GM23248 (cell line): ENCODE measurements at regions not wholly inside any gene's neighbourhood (a gene's known extent, or its start where the extent isn't known, plus 50 kb on each side); places are given as distances from the start of the nearest gene placed in this dataset.

Source experiments
- DNase-seq: peaks from one replicate; pipeline ENCODE4 v3.0.0-alpha.2; 2015
- H2AFZ ChIP-seq: fragments of 200-600 bp; sonication (generic); 2 replicates; pipeline ENCODE4 v1.6.1; 2016; ENCODE audit warnings: antibody characterized with exemption
- H3F3A ChIP-seq: fragments of 200-600 bp; sonication (generic); 2 replicates; pipeline ENCODE4 v1.6.1; 2016; ENCODE audit warnings: mild to moderate bottlenecking, antibody characterized with exemption, mixed run types; ENCODE audit not compliant: insufficient read depth
- H3K27ac ChIP-seq: fragments of 200-600 bp; sonication (generic); 2 replicates; pipeline ENCODE4 v1.5.1; 2016; ENCODE audit warnings: mild to moderate bottlenecking
- H3K27me3 ChIP-seq: fragments of 200-600 bp; sonication (generic); replicated peaks from 2 replicates; pipeline ENCODE4 v1.6.1; 2016; ENCODE audit warnings: mild to moderate bottlenecking; ENCODE audit not compliant: insufficient read depth
- H3K36me3 ChIP-seq: fragments of 200-600 bp; sonication (generic); 2 replicates; pipeline ENCODE4 v1.6.1; 2016; ENCODE audit warnings: low read depth, mild to moderate bottlenecking
- H3K4me1 ChIP-seq: fragments of 200-600 bp; sonication (generic); 2 replicates; pipeline ENCODE4 v1.6.1; 2016; ENCODE audit warnings: mild to moderate bottlenecking; ENCODE audit not compliant: insufficient read depth
- H3K4me2 ChIP-seq: fragments of 200-600 bp; sonication (generic); one replicate; pipeline ENCODE4 v1.6.1; 2016; ENCODE audit warnings: mild to moderate bottlenecking; ENCODE audit not compliant: unreplicated experiment
- H3K4me3 ChIP-seq: fragments of 200-600 bp; sonication (generic); 2 replicates; pipeline ENCODE4 v1.5.1; 2016; ENCODE audit warnings: mild to moderate bottlenecking
- H3K79me2 ChIP-seq: fragments of 200-600 bp; sonication (generic); 2 replicates; pipeline ENCODE4 v1.6.1; 2016; ENCODE audit warnings: mild to moderate bottlenecking; ENCODE audit not compliant: insufficient read depth
- H3K9ac ChIP-seq: fragments of 200-600 bp; sonication (generic); 2 replicates; pipeline ENCODE4 v1.6.1; 2016; ENCODE audit warnings: mild to moderate bottlenecking
- H3K9me2 ChIP-seq: fragments of 200-600 bp; sonication (generic); 2 replicates; pipeline ENCODE4 v1.6.1; 2016; ENCODE audit warnings: mixed run types, mild to moderate bottlenecking, moderate library complexity; ENCODE audit not compliant: insufficient read depth
- H3K9me3 ChIP-seq: fragments of 200-600 bp; sonication (generic); one replicate; pipeline ENCODE4 v1.6.1; 2017; ENCODE audit warnings: low read depth
- H4K20me1 ChIP-seq: fragments of 200-600 bp; sonication (generic); 2 replicates; pipeline ENCODE4 v1.6.0; 2016; ENCODE audit not compliant: insufficient read depth
- EZH2 ChIP-seq: fragments of 200-600 bp; sonication (generic); IDR thresholded peaks from 2 replicates; pipeline ENCODE4 v1.6.1; 2018; ENCODE audit warnings: antibody characterized with exemption, mild to moderate bottlenecking; ENCODE audit not compliant: insufficient read depth, poor library complexity, severe bottlenecking
- EZH2phosphoT487 ChIP-seq: fragments of 200-600 bp; sonication (generic); IDR thresholded peaks from 2 replicates; pipeline ENCODE4 v1.6.1; 2018; ENCODE audit warnings: antibody characterized with exemption, moderate library complexity, mild to moderate bottlenecking, low read depth; ENCODE audit not compliant: insufficient read depth
- WGBS, 2 experiments: methylation state at CpG; one replicate each; pipeline ENCODE4 v1.1.6; 2015 to 2017; ENCODE audit warnings: low lambda C conversion rate in 2 of 2, low coverage in 1 of 2; ENCODE audit errors: missing lambda C conversion rate in 2 of 2; 5-methylcytosine and 5-hydroxymethylcytosine counted together
- in situ Hi-C: fragments of 300-500 bp; cut with MboI; formaldehyde crosslinking; loops from 2 replicates; pipeline ENCODE4 v1.15.0; 2020

DNA sequence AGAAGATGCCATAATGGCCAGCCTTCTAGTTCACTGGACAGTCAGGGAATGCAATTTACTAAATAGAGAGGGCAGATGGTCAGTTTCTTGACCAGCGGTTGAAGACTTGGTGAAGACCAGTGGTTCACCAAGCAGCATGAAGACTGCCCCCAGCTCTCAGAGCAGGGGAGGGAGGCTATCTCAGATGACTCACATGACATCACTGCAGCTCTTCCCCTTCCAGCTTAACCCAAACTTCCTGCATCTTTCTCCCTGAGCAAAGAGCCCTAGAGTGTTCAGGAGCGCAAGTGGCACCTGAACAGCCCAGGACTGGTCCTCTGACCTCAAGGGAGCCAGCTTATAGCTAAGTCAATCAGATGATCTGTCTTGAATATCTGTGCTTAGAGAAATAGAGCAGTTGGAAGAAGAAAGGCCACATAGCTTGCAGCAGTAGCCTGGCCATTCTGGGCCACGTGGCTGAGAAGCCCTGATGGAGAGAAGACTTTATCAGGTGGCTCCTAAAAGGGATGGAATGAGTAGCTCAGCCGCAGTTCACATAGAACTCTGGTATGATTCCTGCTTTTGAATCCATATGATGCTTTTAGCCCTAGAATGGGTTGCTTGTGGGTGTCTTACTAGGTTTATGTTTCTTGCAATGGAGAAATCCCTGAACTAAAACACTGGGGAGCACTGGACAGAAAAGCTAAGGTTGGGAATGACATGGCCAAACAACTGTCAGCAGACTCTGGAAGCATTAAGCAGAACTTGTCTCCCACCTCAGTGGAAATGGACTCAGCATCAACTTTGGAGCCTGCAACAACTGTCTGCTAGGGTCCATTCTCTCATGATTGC lies 392.1 kb upstream of the CCL2 start:
- Histone ChIP-seq H4K20me1 (no peaks in the 10 kb centered on the region), H3K79me2 (no peaks in the 10 kb centered on the region), H3K4me3 (no peak overlapping the region), H3K9me3 (no peaks in the 10 kb centered on the region), H3K4me1 (no peaks in the 10 kb centered on the region), H2AFZ (no peak overlapping the region), H3K9ac (no peak overlapping the region), H3F3A (no peaks in the 10 kb centered on the region), H3K27me3 (no peaks in the 10 kb centered on the region), H3K4me2 (no peak overlapping the region), H3K27ac (no peak overlapping the region), H3K9me2 (0 out of 2 replicates have a peak, but pooled peaks cover 5% of the 10 kb centered on the region), H3K36me3 (no peaks in the 10 kb centered on the region)
- TF ChIP-seq EZH2phosphoT487 (no peak), EZH2 (no peak)
- WGBS, 2 experiments, result 35 to 43% methylated on average over 4 of the region's 4 CpGs
- DNase-seq, result no peak
- in situ Hi-C loops, result no loop called here

- Histone ChIP-seq H3K9me2 (0 out of 2 replicates have a peak, but pooled peaks cover 5% of the 10 kb centered on the region), H3K79me2 (no peaks in the 10 kb centered on the region), H3F3A (no peaks in the 10 kb centered on the region), H3K4me1 (no peaks in the 10 kb centered on the region), H3K27ac (no peak overlapping the region), H3K9ac (no peak overlapping the region), H3K9me3 (no peaks in the 10 kb centered on the region), H3K4me3 (no peak overlapping the region), H3K4me2 (no peak overlapping the region), H4K20me1 (no peaks in the 10 kb centered on the region), H3K27me3 (no peaks in the 10 kb centered on the region), H3K36me3 (no peaks in the 10 kb centered on the region), H2AFZ (no peak overlapping the region)
- DNase-seq, result no peak
- in situ Hi-C loops, result no loop called here
- 0 to 2% methylated on average over 3 of the region's 3 CpGs for WGBS, 2 experiments
- no peak for TF ChIP-seq EZH2phosphoT487
- TF ChIP-seq EZH2, result no peak
These were observed 390.3 kb upstream of the CCL2 start for GRCh38 chr17:33864758-33865229.

GRCh38 chr17:33868899-33869298 lies 386.2 kb upstream of the CCL2 start:
- no peak overlapping the region for H2AFZ ChIP-seq
- H3F3A ChIP-seq, result no peaks in the 10 kb centered on the region
- no peak for TF ChIP-seq EZH2
- no peak for TF ChIP-seq EZH2phosphoT487
- 70 to 77% methylated on average over 3 of the region's 3 CpGs for WGBS, 2 experiments
- H3K27me3 ChIP-seq, result no peaks in the 10 kb centered on the region; the same call in 1 of the 2 replicates
- H4K20me1 ChIP-seq, result no peaks in the 10 kb centered on the region
- 0 out of 2 replicates have a peak, but pooled peaks cover 5% of the 10 kb centered on the region for H3K9me2 ChIP-seq
- H3K4me2 ChIP-seq, result no peak overlapping the region
- H3K36me3 ChIP-seq, result no peaks in the 10 kb centered on the region
- H3K4me1 ChIP-seq, result peaks cover 8% of the 10 kb centered on the region; the same call in 1 of the 2 replicates
- H3K79me2 ChIP-seq, result no peaks in the 10 kb centered on the region
- in situ Hi-C loops, result no loop called here
- H3K9me3 ChIP-seq, result no peaks in the 10 kb centered on the region
- no peak overlapping the region for H3K4me3 ChIP-seq
- H3K27ac ChIP-seq, result no peak overlapping the region
- DNase-seq, result no peak
- H3K9ac ChIP-seq, result no peak overlapping the region

- Histone ChIP-seq H3K27ac (no peak overlapping the region), H3K27me3 (peaks cover under 1% of the 10 kb centered on the region; the same call in 1 of the 2 replicates), H3K4me1 (peaks cover 8% of the 10 kb centered on the region; the same call in 1 of the 2 replicates), H3K9me3 (no peaks in the 10 kb centered on the region), H3K9me2 (0 out of 2 replicates have a peak, but pooled peaks cover 3% of the 10 kb centered on the region), H3K4me3 (no peak overlapping the region), H4K20me1 (no peaks in the 10 kb centered on the region), H2AFZ (no peak overlapping the region), H3K79me2 (no peaks in the 10 kb centered on the region), H3K36me3 (no peaks in the 10 kb centered on the region), H3F3A (no peaks in the 10 kb centered on the region), H3K4me2 (no peak overlapping the region), H3K9ac (no peak overlapping the region)
- 27 to 28% methylated on average over 3 of the region's 3 CpGs for WGBS, 2 experiments
- in situ Hi-C loops, result no loop called here
- DNase-seq, result no peak
- no peak for TF ChIP-seq EZH2
- TF ChIP-seq EZH2phosphoT487, result no peak
These were observed 384.1 kb upstream of the CCL2 start for GRCh38 chr17:33870936-33871335.
